GM12878 (cell line): ENCODE measurements at regions not wholly inside any gene's neighbourhood (a gene's known extent, or its start where the extent isn't known, plus 50 kb on each side); places are given as distances from the start of the nearest gene placed in this dataset.

Source experiments
- ATAC-seq: fragments of 200-7000 bp; cut with Tn5 transposase; 3 replicates; pipeline ENCODE4 v1.9.1; 2020; ENCODE audit warnings: mild to moderate bottlenecking, moderate library complexity
- BruUV-seq: library from RNA; stranded (reverse); fragments of 400-500 nt; replicated peaks from 2 replicates; lab custom pipeline; 2021; lab: Mats Ljungman, UMichigan
- CTCF ChIA-PET: fragments of 300-600 bp; sonication (Branson Sonifier 250); formaldehyde crosslinking; extraction: SDS; loops from one replicate; lab custom pipeline; 2021; ENCODE audit warnings: inconsistent platforms; lab: Yijun Ruan, JAX
- POLR2A ChIA-PET: fragments of 350-600 bp; formaldehyde crosslinking; extraction: SDS; loops from one replicate; lab custom pipeline; 2021; ENCODE audit warnings: inconsistent platforms; lab: Charles Lee
- RAD21 ChIA-PET: fragments of 300-600 bp; sonication (Branson Sonifier 250); formaldehyde crosslinking; loops from one replicate; lab custom pipeline; 2023; ENCODE audit warnings: antibody characterized with exemption; ENCODE audit not compliant: unreplicated experiment; lab: Charles Lee
- SMC1A ChIA-PET: fragments of 300-600 bp; sonication (Branson Sonifier 250); formaldehyde crosslinking; loops from one replicate; lab custom pipeline; 2023; ENCODE audit not compliant: unreplicated experiment, uncharacterized antibody; lab: Charles Lee
- DNase-seq: peaks from one replicate; pipeline ENCODE4 v3.0.0-alpha.2; 2011; ENCODE audit warnings: low read depth, low spot score
- FAIRE-seq: peaks from 3 replicates; lab custom pipeline; 2011; peaks lifted over from hg19 to GRCh38; lab: Jason Lieb, UNC
- H2AFZ ChIP-seq: 2 replicates; pipeline ENCODE4 v1.6.0; 2011; ENCODE audit warnings: low read depth, low read length, control low read depth; ENCODE audit not compliant: control insufficient read depth
- H3K27ac ChIP-seq: 2 replicates; pipeline ENCODE4 v1.5.1; 2011; ENCODE audit warnings: control low read depth; ENCODE audit not compliant: control insufficient read depth, insufficient read depth
- H3K27me3 ChIP-seq, 2 experiments: replicated peaks in 1 of 2; 2 replicates each; pipeline versions ENCODE4 v1.6.0 to v1.6.1; 2011; ENCODE audit warnings: low read length in 1 of 2; ENCODE audit not compliant: control insufficient read depth in 2 of 2, insufficient read depth in 2 of 2
- H3K36me3 ChIP-seq, 2 experiments: 2 replicates each; pipeline ENCODE4 v1.5.1; 2011; ENCODE audit warnings: low read length in 1 of 2; ENCODE audit not compliant: control insufficient read depth in 2 of 2, insufficient read depth in 2 of 2
- H3K4me1 ChIP-seq: 2 replicates; pipeline ENCODE4 v1.6.1; 2011; ENCODE audit warnings: mild to moderate bottlenecking, low read length, moderate library complexity, mixed read lengths; ENCODE audit not compliant: control insufficient read depth, insufficient read depth
- H3K4me2 ChIP-seq: 2 replicates; pipeline ENCODE4 v1.6.0; 2011; ENCODE audit warnings: control low read depth; ENCODE audit not compliant: control insufficient read depth, insufficient read depth
- H3K4me3 ChIP-seq: fragments of 200-600 bp; sonication (generic); 2 replicates; pipeline ENCODE4 v1.5.1; 2016
- H3K79me2 ChIP-seq: 2 replicates; pipeline ENCODE4 v1.6.0; 2011; ENCODE audit warnings: low read length; ENCODE audit not compliant: control insufficient read depth, insufficient read depth
- H3K9ac ChIP-seq: 2 replicates; pipeline ENCODE4 v1.8.0; 2011; ENCODE audit warnings: low read length, control low read depth, mixed read lengths; ENCODE audit not compliant: control insufficient read depth, insufficient read depth
- H3K9me3 ChIP-seq: replicated peaks from 3 replicates; pipeline ENCODE4 v1.5.1; 2011; ENCODE audit warnings: mild to moderate bottlenecking, low read length; ENCODE audit not compliant: control insufficient read depth, insufficient read depth
- H4K20me1 ChIP-seq: 2 replicates; pipeline ENCODE4 v1.6.0; 2011; ENCODE audit not compliant: control insufficient read depth, insufficient read depth
- CEBPB ChIP-seq, 2 experiments: fragments of 150-350 bp in 1 of 2; IDR thresholded peaks; 2 replicates each; pipeline ENCODE4 v1.6.1; 2012 to 2014; ENCODE audit warnings: low read depth in 2 of 2, low read length in 2 of 2, borderline replicate concordance in 1 of 2, inconsistent platforms in 1 of 2
- EED ChIP-seq: sonication (generic); IDR thresholded peaks from 2 replicates; pipeline ENCODE4 v1.6.1; 2016; ENCODE audit warnings: antibody characterized with exemption, low read depth
- ELK1 ChIP-seq: IDR thresholded peaks from 2 replicates; pipeline ENCODE4 v1.6.1; 2012; ENCODE audit warnings: low read depth, low read length, improper control_type of control experiment
- FOXK2 ChIP-seq: fragments of 450-650 bp; IDR thresholded peaks from 2 replicates; pipeline ENCODE4 v1.6.1; 2017; ENCODE audit warnings: mild to moderate bottlenecking, moderate library complexity
- HDAC2 ChIP-seq: fragments of 200-600 bp; sonication (generic); IDR thresholded peaks from 2 replicates; pipeline ENCODE4 v1.6.1; 2017
- MAX ChIP-seq: IDR thresholded peaks from 2 replicates; pipeline ENCODE4 v1.6.1; 2012; ENCODE audit warnings: low read depth, low read length, improper control_type of control experiment
- NFYB ChIP-seq: IDR thresholded peaks from 2 replicates; pipeline ENCODE4 v1.6.1; 2011; ENCODE audit warnings: low read depth, mild to moderate bottlenecking, low read length, improper control_type of control experiment, moderate library complexity; ENCODE audit not compliant: insufficient read depth
- PAX5 ChIP-seq: IDR thresholded peaks from 2 replicates; pipeline ENCODE4 v1.6.1; 2011; ENCODE audit warnings: low read depth, low read length, borderline replicate concordance
- REST ChIP-seq: IDR thresholded peaks from 2 replicates; pipeline ENCODE4 v1.6.1; 2012; ENCODE audit warnings: mild to moderate bottlenecking, low read depth, low read length
- SREBF1 ChIP-seq: IDR thresholded peaks from 2 replicates; pipeline ENCODE4 v1.6.1; 2012; ENCODE audit warnings: mild to moderate bottlenecking, low read length
- ZNF24 ChIP-seq: fragments of 450-650 bp; IDR thresholded peaks from 2 replicates; pipeline ENCODE4 v1.6.1; 2017; ENCODE audit warnings: antibody characterized with exemption, mild to moderate bottlenecking
- ZNF622 ChIP-seq: fragments of 450-650 bp; IDR thresholded peaks from 2 replicates; pipeline ENCODE4 v1.6.1; 2017; ENCODE audit warnings: mild to moderate bottlenecking, inconsistent platforms
- ZSCAN29 ChIP-seq: fragments of 450-650 bp; IDR thresholded peaks from 2 replicates; pipeline ENCODE4 v1.6.1; 2017; ENCODE audit warnings: mild to moderate bottlenecking, moderate library complexity
- WGBS: methylation state at CpG from one replicate; pipeline ENCODE4 v1.1.6; 2016; ENCODE audit warnings: low lambda C conversion rate; ENCODE audit not compliant: insufficient replicate concordance, insufficient coverage; ENCODE audit errors: missing lambda C conversion rate; 5-methylcytosine and 5-hydroxymethylcytosine counted together
- in situ Hi-C: fragments of 300-500 bp; cut with MboI; formaldehyde crosslinking; loops from 9 replicates; pipeline ENCODE4 v1.14.3; 2018; ENCODE audit warnings: mixed read lengths
- intact Hi-C: fragments of 100-400 bp; cut with micrococcal nuclease; formaldehyde crosslinking; loops from one replicate; pipeline ENCODE4 v1.14.2; 2022; ENCODE audit not compliant: unreplicated experiment
- TF ChIP-seq, protein P1 (sequence below): fragments of 450-650 bp; formaldehyde crosslinking; IDR thresholded peaks from 2 replicates; pipeline ENCODE4 v1.5.0; 2022; ENCODE audit warnings: mild to moderate bottlenecking, missing genetic modification characterization

GRCh38 chr3:71984843-71985613 is 200.1 kb upstream of the PROK2 start:
- Histone ChIP-seq H3K27me3 (no peaks in the 10 kb centered on the region), H3K4me2 (peak overlapping the region; percentile 81), H3K9me3 (peaks cover 5% of the 10 kb centered on the region; the same call in 2 of the 3 replicates), H3K4me1 (peaks cover 64% of the 10 kb centered on the region), H3K79me2 (peaks cover 2% of the 10 kb centered on the region), H4K20me1 (no peaks in the 10 kb centered on the region), H3K9ac (peak overlapping the region; percentile 61), H3K27ac (peak overlapping the region; percentile 92), H3K36me3 (no peaks in the 10 kb centered on the region), H2AFZ (peak overlapping the region; percentile 37), H3K4me3 (peak overlapping the region; percentile 22; the same call in 1 of the 2 replicates)
- RAD21 ChIA-PET = interaction anchor here (0.6 to 7.5 kb wide), 22 partner anchors 8 to 1602 kb away, joined by 3 to 87 read pairs (median 5); no protein-coding TSS in a partner anchor
- intact Hi-C loops (loop anchor here (1.0 to 10.0 kb wide), 4 partner anchors 94 to 840 kb away; no protein-coding TSS in a partner anchor), in situ Hi-C loops (loop anchor here (5.0 kb wide), 1 partner anchor 177 kb away; no protein-coding TSS in a partner anchor)
- DNase-seq (peak; percentile 97), ATAC-seq (peak; percentile 89), FAIRE-seq (peak; percentile 93)
- TSS peak; percentile 78 for BruUV-seq
- POLR2A ChIA-PET = interaction anchor here (0.5 to 3.3 kb wide), 25 partner anchors 19 to 1014 kb away, joined by 3 to 21 read pairs (median 4); partner anchors contain the start of gene PPP4R2
- SMC1A ChIA-PET = interaction anchor here (0.6 to 8.6 kb wide), 34 partner anchors 9 to 832 kb away, joined by 3 to 92 read pairs (median 4); no protein-coding TSS in a partner anchor
- WGBS = under 1% methylated on average over 9 of the region's 9 CpGs
- CTCF ChIA-PET = interaction anchor here (0.6 to 3.0 kb wide), 9 partner anchors 29 to 700 kb away, joined by 3 to 26 read pairs (median 5); no protein-coding TSS in a partner anchor
- no peak for TF ChIP-seq FOXK2
- TF ChIP-seq EED = peak; percentile 96
- TF ChIP-seq ZNF24 = no peak
- TF ChIP-seq CEBPB (IDR thresholded peaks at IDR 0.05; ENCODE audit: borderline replicate concordance in 1 of 2, low read depth in 2 of 2, low read length in 2 of 2) = peak in 1 of 2 experiments; percentile 85; a peak in 2 of 4 replicates
- no peak; the same call in 1 of the 2 replicates for TF ChIP-seq MAX
- TF ChIP-seq SREBF1 = no peak
- peak; percentile 64; the same call in 1 of the 2 replicates for TF ChIP-seq ZSCAN29
- no peak; the same call in 1 of the 2 replicates for TF ChIP-seq ELK1
- no peak for TF ChIP-seq ZNF622
- TF ChIP-seq NFYB = peak; percentile 43; the same call in 1 of the 2 replicates
- no peak for TF ChIP-seq HDAC2
- TF ChIP-seq REST = no peak
- TF ChIP-seq PAX5 = peak; percentile 88; the same call in 1 of the 2 replicates
- TF ChIP-seq, protein P1, sequence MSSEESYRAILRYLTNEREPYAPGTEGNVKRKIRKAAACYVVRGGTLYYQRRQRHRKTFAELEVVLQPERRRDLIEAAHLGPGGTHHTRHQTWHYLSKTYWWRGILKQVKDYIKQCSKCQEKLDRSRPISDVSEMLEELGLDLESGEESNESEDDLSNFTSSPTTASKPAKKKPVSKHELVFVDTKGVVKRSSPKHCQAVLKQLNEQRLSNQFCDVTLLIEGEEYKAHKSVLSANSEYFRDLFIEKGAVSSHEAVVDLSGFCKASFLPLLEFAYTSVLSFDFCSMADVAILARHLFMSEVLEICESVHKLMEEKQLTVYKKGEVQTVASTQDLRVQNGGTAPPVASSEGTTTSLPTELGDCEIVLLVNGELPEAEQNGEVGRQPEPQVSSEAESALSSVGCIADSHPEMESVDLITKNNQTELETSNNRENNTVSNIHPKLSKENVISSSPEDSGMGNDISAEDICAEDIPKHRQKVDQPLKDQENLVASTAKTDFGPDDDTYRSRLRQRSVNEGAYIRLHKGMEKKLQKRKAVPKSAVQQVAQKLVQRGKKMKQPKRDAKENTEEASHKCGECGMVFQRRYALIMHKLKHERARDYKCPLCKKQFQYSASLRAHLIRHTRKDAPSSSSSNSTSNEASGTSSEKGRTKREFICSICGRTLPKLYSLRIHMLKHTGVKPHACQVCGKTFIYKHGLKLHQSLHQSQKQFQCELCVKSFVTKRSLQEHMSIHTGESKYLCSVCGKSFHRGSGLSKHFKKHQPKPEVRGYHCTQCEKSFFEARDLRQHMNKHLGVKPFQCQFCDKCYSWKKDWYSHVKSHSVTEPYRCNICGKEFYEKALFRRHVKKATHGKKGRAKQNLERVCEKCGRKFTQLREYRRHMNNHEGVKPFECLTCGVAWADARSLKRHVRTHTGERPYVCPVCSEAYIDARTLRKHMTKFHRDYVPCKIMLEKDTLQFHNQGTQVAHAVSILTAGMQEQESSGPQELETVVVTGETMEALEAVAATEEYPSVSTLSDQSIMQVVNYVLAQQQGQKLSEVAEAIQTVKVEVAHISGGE (CRISPR knock-in tag) = no peak
